Activated T-cell treated with anti-CD3 and anti-CD28 coated beads for 48 hours (primary cell): ENCODE measurements at regions not wholly inside any gene's neighbourhood (a gene's known extent, or its start where the extent isn't known, plus 50 kb on each side); places are given as distances from the start of the nearest gene placed in this dataset.
"Not testable (repeated sequence)": the region's sequence is repeated elsewhere in the genome, so short reads cannot be mapped to it uniquely, and the experiment has no call there.

ENCODE experiments used
- DNase-seq: peaks from one replicate; pipeline ENCODE4 v3.0.0-alpha.2; 2020; ENCODE audit warnings: low read depth

GRCh38 chr3:112765531-112765930 is 81.1 kb downstream of the CD200R1L start:
- DNase-seq, result no peak

GRCh38 chr3:112763258-112763657 is 83.4 kb downstream of the CD200R1L start:
- DNase-seq, result no peak

GRCh38 chr3:112761062-112761638 is 85.5 kb downstream of the CD200R1L start:
- no peak for DNase-seq

GRCh38 chr3:112759681-112760080 is 87.0 kb downstream of the CD200R1L start:
- DNase-seq, result no peak

GRCh38 chr3:112759210-112759609 is 87.5 kb downstream of the CD200R1L start:
- DNase-seq, result no peak

- DNase-seq, result no peak
Observed at GRCh38 chr3:112757197-112757596, 89.5 kb downstream of the CD200R1L start.

- DNase-seq, result no peak
Observed at GRCh38 chr3:112755845-112756613, 90.6 kb downstream of the CD200R1L start.

- not testable (repeated sequence) for DNase-seq
Observed at GRCh38 chr3:112755046-112755445, 91.6 kb downstream of the CD200R1L start.

GRCh38 chr3:112751564-112752512 is 94.8 kb downstream of the CD200R1L start:
- DNase-seq, result no peak

GRCh38 chr3:112751061-112751460 is 95.6 kb downstream of the CD200R1L start:
- no peak for DNase-seq

- DNase-seq, result no peak
Observed at GRCh38 chr3:112747624-112748023, 99.0 kb downstream of the CD200R1L start.

- DNase-seq, result no peak
Observed at GRCh38 chr3:112746675-112747280, 99.9 kb downstream of the CD200R1L start.

GRCh38 chr3:112745567-112746248 is 101.0 kb downstream of the CD200R1L start:
- no peak for DNase-seq

- DNase-seq, result no peak
Observed at GRCh38 chr3:112744825-112745566, 101.7 kb downstream of the CD200R1L start.

GRCh38 chr3:112744106-112744505 is 102.6 kb downstream of the CD200R1L start:
- no peak for DNase-seq

GRCh38 chr3:112742934-112743333 is 102.0 kb upstream of the CCDC80 start:
- no peak for DNase-seq

- DNase-seq, result no peak
Observed at GRCh38 chr3:112741983-112742382, 101.0 kb upstream of the CCDC80 start.

GRCh38 chr3:112740835-112741234 is 99.9 kb upstream of the CCDC80 start:
- DNase-seq, result no peak

GRCh38 chr3:112739252-112739965 is 98.5 kb upstream of the CCDC80 start:
- DNase-seq, result no peak

GRCh38 chr3:112738366-112738765 is 97.4 kb upstream of the CCDC80 start:
- no peak for DNase-seq
